GM18870 (cell line): ENCODE measurements at regions not wholly inside any gene's neighbourhood (a gene's known extent, or its start where the extent isn't known, plus 50 kb on each side); places are given as distances from the start of the nearest gene placed in this dataset.
"Not testable (repeated sequence)": the region's sequence is repeated elsewhere in the genome, so short reads cannot be mapped to it uniquely, and the experiment has no call there.

Experiments
- ATAC-seq: cut with Tn5 transposase; IDR thresholded peaks from one replicate; pipeline ENCODE4 v1.9.1; 2021; ENCODE audit warnings: moderate library complexity; ENCODE audit not compliant: unreplicated experiment

GRCh38 chr5:4581289-4581688, 558.8 kb upstream of the ADAMTS16 start:
- no peak for ATAC-seq

DNA sequence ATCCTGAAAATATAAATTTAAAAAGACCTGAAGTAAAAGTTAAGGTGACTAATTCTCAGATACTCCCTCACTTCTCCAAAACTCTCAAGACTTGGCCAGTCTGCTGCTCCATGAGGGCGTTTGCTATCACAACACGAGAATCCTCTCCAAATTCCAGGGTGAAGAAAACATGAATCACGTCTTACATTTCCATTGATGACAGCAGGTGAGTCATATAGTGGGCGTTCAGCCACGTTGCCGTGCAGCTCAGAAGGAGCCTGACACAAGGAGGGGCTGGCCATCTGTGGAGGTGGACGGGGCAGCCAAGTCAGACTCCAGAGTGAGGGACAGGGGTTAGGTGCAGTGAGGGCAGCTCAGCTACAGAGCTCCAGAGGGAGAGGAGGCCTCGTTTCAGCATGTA, 555.1 kb upstream of the ADAMTS16 start:
- ATAC-seq = no peak

- no peak for ATAC-seq
Observed at GRCh38 chr5:4613440-4613839, 526.7 kb upstream of the ADAMTS16 start.

- ATAC-seq = no peak
Observed at GRCh38 chr5:4614088-4614487, 526.0 kb upstream of the ADAMTS16 start.

GRCh38 chr5:4615369-4615768, 524.8 kb upstream of the ADAMTS16 start:
- ATAC-seq = not testable (repeated sequence)

- no peak for ATAC-seq
Observed at GRCh38 chr5:4625206-4625896, 514.8 kb upstream of the ADAMTS16 start.

DNA sequence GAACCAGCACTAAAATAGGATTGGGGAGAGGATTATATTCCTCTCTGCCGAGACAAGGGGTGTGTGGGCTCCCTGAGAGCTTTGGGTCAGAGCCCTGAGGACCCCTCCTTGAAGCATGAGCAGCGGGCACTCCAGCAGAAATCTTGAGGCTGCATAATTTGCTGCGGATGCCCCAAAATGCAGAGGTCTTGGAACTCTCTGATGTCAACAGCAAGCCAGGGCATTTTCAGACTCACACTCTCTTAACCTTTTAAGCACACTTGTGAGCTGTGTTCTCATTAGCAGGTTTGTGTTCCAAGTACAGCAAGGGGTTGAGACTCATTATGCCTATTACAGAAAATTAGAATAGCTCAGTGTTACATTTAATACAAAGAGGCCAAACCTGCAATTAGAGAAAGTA, 513.0 kb upstream of the ADAMTS16 start:
- no peak for ATAC-seq

DNA sequence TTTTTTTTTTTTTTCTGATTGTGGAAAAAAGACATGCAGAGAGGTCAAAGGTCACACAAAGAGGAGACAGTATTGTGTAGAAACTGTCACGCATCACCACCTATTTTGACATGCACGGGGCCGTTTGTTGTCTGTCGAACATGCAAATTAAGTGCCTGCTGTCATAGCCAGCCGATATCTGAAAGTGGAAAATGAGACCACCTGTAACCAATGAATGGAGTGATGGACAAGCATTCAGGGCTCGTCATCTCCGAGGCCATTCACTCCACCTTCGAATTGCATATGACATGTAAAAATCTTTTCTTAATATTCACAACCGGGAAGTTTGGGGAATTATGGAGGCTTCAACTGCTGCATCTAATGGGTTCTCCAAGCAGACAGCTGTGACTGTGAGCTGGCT, 512.2 kb upstream of the ADAMTS16 start:
- ATAC-seq = no peak

DNA sequence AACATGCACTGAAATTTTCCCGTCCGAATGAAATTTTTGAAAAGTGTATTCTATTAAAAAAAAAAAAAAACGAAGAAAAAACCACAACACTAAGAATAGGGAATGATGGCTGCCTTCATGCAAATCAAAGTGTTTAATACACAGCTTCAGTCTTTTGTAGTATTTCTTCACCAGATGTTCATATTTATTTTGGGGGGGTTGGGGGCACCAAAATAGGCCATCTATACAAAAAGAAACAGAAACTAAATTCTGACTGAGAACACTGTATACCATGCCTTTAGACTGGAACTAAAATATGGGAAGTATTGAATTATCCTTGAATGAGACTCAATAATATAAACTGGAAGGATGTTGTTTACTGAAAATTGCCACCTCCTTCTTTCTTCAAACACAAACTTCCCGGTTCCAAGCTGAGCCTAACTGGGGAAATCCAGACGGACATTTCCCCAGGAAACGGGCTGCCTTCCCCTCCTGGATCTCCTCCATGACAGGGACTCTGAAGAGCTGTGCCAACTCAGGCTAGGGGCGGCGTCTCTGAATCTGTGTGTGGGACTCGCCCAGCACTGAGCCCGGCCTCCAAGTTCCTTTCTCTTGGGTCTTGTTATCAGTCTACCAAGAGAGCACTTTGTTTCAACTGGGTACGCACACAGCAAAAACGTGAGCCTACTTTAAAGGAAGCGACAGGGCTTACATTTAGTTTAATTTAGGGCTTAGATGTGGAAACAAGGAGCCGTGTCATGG, 511.3 kb upstream of the ADAMTS16 start:
- no peak for ATAC-seq

DNA sequence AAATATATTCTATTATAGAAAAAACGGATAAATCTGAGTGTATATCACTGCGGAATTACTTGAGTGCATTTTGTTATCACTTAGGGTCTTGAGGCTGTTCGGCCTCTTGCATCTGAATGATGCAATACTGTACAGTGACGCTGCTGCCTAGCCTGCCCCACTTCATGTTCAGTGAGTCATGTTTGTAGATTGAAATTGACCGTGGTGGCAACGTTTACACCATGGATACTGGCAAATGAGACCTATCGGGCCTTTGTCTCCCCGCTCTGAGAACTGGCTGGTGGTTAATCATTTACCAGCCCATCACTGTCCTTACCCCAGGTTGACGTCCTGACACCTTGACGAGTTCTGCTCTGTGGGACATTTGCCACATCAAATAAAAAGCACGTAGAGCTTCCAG, 510.1 kb upstream of the ADAMTS16 start:
- ATAC-seq = no peak

DNA sequence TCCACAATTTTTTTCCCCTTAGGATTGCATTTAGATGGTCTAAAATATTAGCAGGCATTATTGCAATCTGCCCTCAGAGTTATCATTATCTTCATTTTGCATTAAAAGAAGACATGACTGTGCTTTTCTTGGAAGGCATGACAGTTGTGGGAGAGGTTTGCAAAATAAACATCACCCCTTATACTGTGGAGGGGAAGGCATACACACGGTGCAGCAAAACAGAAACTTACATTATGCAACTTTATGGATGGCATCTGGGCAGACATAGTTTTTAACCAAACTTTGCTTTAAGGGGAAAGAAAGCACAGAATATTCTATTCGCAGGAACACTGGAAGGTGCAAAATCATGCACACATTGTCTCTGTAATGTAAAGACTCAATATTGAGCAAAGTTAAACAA, 505.8 kb upstream of the ADAMTS16 start:
- ATAC-seq = no peak

DNA sequence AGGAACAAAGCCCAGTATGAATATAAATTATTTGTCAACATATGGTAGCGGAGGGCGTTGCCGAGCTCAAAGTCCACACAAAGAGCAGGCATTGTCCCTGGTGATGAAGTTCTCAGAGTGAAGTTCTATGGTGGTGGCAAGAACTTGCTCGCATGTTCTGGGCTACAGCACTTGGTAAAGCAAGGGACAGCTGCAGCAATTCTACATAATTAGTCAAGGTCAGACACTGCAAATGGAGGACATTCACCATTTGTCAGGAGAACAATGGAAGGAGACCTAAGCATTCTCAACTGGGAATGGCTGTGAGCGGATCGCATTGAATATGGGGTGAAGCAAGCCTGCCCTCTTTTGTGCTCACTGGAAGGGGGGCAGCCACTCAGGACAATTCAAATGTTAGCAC, 503.8 kb upstream of the ADAMTS16 start:
- no peak for ATAC-seq

- no peak for ATAC-seq
Observed at GRCh38 chr5:4639946-4640345, 500.2 kb upstream of the ADAMTS16 start.

DNA sequence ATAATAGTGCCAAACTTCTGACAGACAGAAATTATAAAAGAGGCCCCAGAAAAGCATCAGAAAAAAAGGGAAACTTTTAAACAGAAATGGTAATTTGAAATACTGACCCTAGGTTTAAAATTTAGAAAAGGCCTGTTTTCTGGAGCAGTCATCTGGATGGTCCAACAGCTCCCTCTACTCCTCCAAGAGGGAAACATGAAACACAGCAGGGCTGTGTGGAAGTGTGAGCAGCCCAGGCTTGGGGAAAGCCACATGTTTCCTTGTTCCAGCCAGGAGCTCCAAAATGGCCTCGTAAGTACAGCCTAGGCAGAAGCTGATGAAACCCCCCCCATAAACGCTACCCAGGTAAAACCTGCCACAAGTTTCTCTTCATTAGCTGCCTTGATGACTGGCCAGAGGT, 499.3 kb upstream of the ADAMTS16 start:
- ATAC-seq = no peak

GRCh38 chr5:4642525-4642924, 497.6 kb upstream of the ADAMTS16 start:
- ATAC-seq = no peak

DNA sequence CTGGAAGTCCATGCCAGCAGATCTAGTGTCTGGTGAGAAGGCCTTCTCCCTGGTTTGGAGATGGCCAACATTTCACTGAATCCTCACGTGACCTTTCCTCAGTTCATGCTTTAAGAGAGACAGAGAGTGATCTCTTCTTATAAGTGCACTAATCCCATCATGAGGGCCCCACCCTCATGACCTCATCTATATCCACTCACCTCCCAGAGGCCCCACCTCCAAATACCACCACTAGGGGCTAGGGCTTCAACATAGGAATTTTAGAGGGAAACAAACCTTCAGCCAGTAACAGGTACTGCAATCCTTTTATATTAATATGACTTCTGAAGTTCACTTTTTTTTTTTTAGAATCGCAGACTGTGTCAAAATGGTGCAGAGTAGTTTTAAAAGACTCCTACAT, 496.9 kb upstream of the ADAMTS16 start:
- ATAC-seq = no peak

DNA sequence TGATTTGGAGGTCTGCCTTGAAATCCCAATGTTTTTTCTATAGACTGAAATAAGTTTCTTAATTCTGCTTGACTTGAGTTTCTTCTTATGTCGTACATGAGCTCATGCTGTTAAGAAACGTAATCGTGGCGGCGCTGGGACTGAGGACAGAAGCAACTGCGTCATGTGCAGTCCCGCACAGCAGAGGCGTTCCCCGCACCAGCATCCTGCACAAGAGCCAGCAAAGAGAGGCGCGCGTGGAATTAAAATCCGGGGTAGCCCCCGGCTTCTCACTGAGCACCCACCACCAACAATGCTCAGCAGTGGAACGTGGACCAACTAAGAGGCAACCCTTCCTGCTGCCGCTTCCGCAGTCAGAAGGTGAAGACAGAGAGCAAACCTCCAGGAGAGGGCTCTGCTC, 496.2 kb upstream of the ADAMTS16 start:
- ATAC-seq = no peak

- ATAC-seq = no peak
Observed at GRCh38 chr5:4646715-4647375, 493.3 kb upstream of the ADAMTS16 start.

DNA sequence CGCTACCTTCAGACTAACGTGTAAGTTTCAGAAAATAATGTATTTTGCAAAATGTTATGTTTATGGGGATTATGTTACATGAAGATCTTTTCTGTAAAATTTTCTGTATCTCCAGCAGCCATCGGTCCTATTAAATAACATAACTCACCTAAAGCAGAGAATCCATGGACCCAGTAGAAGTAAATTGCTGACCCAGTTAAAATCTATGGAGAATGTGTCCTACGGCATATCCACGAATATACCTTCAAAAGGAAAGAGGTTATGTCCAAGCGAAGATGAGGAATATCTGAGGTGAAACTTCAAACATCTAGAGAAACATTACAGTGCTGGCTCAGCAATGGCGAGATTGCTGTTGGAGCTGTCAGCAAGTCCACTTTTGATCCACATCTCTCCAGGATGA, 492.2 kb upstream of the ADAMTS16 start:
- ATAC-seq = no peak

- ATAC-seq = no peak
Observed at GRCh38 chr5:4651806-4652565, 488.1 kb upstream of the ADAMTS16 start.

DNA sequence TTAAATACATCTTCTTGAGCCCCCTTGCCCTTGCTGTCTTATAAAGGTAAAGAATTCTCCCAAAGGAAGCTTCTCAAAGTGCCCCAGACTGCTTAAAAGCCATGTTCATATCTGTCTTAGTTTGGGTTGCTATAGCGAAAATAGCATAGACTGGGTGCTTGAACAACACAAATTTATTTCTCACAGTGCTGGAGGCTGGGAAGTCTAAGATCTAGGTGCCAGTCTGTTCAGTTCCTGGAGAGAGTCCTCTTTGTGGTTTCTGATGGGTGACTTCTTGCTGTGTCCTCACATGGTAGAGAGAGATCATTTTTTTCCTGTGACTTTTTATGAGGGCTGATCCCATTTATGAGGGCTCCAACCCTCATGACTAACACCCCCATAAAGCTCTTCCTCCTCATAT, 486.7 kb upstream of the ADAMTS16 start:
- no peak for ATAC-seq
